GM21737 (cell line): ENCODE measurements at regions not wholly inside any gene's neighbourhood (a gene's known extent, or its start where the extent isn't known, plus 50 kb on each side); places are given as distances from the start of the nearest gene placed in this dataset.

Experiments
- ATAC-seq: cut with Tn5 transposase; IDR thresholded peaks from one replicate; pipeline ENCODE4 v1.9.1; 2021; ENCODE audit warnings: mild to moderate bottlenecking, moderate library complexity; ENCODE audit not compliant: unreplicated experiment

- ATAC-seq: no peak
Measured at GRCh38 chr12:125473501-125473900, 408.3 kb downstream of the AACS start.

- ATAC-seq: no peak
Measured at GRCh38 chr12:125487336-125487735, 422.1 kb downstream of the AACS start.

DNA sequence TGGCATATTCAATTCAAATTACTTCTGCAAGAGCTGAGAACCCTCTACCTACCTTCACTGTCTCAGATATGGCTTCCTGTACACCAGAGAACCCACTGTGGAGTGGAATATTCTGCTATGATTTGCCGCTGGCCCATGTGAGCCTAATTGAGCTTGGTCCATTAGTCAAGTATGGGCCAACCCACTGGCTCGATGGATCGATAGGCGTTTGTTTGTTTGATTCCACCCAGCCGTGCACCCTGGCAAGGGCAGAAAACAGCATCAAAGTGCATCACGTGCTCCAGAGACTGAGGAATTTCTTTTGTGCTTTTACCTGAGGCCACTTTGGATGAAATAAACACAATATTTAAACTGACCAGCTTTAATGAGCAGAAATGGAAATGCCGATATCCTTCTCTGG lies 426.3 kb downstream of the AACS start:
- ATAC-seq: no peak

DNA sequence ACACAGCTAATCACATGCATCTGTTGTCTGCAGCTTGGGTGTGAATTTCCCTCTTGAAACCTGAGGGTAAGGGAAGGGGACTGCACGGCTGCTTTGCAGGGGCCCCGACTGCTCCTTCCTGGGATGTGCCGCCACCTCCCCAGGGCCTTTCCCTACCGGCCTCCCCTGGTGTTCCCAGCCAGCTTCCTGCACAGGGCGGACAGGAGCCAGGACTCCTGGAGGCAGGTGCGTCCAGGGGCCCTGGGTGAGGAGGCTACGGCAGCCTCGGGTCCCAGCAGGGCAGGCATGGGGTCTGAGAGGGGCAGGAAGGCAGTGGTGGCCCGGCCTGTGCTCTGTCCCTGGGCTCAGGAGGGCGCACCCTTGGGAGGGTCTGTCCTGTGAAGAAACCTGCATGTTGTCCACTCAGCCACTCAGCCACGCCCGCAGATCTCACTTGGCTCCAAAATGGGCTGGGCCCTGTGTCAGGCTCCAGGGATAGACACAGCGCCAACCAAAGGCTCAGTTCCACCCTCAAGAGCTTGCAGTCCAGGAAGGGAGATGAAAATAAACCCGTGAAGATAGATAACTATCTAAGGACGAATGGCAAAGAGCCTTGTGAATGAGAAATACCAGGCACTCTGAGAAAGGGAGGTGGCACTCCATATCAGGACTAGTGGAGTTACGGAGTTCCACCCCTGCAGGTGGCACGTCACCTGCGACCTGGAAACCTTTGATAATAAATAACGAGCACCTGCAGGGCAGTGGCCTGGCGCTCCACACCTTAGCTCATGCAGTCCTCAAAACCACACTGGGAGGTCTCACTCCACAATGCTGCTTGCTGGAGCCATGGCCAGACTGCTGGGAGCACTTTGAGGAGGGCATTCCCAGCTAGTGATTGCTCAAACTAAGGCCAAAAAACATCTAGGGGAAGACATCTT lies 427.4 kb downstream of the AACS start:
- no peak for ATAC-seq

- ATAC-seq: no peak
Measured at GRCh38 chr12:125493704-125494308, 428.6 kb downstream of the AACS start.

- ATAC-seq: no peak
Measured at GRCh38 chr12:125503128-125503527, 437.9 kb downstream of the AACS start.

DNA sequence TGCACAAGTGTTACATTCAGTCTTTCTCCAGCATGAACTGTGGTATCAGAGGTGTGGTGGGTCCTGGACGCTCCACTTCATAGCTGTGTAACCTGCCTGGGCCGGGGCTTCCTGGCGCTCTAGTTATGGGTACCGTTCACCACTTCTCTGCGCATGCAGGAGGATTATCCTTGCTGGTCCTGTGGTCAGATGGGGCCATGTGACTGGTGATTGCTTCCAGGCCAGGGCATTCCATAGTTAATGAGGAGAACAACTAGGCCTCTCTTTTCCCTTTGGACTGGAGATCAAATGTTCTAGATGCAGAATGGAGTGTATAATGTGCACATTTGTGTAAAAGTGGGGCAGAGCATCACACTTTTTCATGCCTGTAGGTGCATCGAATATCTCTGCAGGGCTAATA lies 444.0 kb downstream of the AACS start:
- no peak for ATAC-seq

DNA sequence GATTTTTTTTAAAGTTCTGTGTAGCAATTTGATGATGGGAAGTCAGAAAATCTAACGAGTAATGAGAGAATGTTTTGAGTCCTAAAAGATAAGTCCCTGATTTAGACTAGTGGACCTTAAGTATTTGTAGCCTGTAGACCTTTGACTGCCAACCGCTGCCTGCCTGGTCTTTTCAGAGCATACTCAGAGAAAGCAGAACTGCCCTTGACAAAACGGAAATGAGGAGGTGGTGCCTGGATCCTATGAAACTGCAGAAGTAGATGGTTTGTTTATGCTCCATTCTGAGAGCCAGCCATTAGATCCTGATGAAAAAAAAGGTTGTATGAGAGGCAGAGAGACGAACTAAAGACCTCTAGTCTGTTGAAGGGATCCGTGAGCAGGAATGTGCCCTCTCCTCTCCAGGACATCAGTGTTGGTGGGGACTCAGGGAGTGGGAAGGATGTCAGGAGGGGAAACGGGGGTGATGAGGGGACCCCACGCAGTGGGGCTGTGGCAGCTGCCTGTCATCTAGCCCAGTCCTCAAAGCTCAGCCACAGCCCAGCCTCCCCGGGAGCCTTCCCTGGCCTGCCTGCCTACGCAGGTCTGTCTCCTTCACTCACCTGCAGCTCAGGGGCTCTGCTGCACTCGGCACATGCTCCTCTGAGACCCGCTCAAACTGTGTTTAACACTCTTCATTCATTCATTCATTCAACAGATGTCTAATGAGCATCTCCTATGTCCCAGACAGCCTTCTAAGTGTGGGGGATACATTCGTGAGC lies 447.5 kb downstream of the AACS start:
- ATAC-seq: no peak

- ATAC-seq: no peak
Measured at GRCh38 chr12:125515887-125516286, 450.7 kb downstream of the AACS start.

- no peak for ATAC-seq
Measured at GRCh38 chr12:125518074-125518473, 452.8 kb downstream of the AACS start.

DNA sequence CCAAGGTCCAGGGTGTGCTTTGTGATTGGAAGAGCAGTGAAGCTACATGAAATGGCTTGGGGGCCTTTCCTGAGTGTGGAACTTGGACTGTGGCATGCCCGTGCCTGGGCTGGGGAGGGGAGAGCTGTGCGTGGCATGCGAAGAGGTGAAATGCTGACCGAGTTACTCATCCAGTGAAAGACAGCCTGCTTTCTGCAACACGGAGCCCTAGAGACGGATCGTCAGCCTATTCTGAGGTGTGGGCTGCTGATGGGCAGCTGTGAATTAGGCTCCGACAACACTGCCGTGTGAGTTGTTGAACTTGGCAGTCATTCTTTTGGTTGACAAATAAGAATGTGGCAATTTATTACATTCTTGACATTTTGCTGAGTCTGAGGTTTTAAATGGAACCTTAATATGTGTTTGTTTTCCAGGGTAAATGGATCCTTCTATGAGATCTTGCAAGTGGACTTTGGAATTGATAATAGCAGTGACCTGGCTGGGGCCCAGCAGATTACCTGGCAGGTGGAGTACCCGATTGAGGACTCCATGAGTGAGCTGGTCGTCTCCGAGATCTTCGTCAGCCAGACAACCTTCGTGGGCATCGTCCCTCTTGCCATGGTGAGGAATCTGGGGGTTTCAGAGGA lies 453.9 kb downstream of the AACS start:
- no peak for ATAC-seq

- ATAC-seq: no peak
Measured at GRCh38 chr12:125525879-125526278, 460.6 kb downstream of the AACS start.

DNA sequence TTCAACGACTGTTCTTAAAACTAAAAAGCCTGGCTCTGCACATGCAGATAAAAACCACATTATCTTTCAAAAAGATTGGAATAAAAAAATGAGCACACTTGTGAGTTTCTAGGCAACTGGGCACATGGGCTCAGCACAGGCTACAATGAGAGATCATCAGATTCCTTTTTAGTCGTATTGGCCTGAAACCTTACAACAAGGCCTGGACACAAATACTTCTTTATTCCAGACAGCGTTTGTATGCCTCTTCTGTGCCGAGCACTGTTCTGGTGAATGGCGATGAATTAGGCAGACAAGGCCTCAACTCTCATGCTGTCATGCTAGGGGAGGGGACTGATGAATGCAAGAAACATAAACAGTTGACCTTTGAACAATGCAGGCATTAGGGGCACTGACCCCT lies 463.0 kb downstream of the AACS start:
- ATAC-seq: no peak

- no peak for ATAC-seq
Measured at GRCh38 chr12:125530201-125530600, 465.0 kb downstream of the AACS start.

DNA sequence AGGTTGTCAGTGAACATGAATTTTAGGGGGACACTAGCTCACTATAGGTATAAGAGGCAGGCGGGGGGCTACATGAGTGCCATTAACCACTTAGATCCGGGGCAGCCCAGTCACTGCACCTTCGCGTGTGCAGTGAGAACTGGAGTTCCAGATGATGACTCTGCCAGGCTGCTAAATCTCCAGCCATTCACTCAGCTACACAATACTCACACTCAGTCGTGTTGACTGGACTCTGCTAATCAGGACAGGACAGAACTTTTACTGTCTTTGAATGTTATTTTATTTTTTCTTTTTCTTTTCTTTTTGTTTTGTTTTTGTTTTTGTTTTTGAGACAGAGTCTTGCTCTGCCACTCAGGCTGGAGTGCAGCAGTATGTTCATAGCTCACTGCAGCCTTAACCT lies 465.6 kb downstream of the AACS start:
- ATAC-seq: no peak

DNA sequence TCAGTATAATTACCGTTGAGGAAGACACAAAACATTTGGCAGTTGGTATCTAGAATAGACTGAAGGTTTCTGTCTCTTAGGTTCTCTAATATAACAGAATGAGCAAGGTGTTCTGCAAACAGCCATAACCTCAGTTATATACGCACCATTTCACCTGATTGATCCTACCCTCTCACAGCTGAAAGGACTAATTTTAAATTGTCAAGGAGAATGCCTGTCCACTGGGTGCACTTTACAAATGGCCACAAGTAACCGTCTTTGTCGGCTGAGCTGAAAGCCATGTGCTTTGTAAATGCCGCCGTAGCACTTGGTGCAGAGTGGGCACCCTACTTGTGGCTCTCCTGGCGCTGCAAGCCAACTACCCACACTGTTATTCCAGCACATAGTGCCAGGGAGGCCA lies 466.3 kb downstream of the AACS start:
- ATAC-seq: no peak

DNA sequence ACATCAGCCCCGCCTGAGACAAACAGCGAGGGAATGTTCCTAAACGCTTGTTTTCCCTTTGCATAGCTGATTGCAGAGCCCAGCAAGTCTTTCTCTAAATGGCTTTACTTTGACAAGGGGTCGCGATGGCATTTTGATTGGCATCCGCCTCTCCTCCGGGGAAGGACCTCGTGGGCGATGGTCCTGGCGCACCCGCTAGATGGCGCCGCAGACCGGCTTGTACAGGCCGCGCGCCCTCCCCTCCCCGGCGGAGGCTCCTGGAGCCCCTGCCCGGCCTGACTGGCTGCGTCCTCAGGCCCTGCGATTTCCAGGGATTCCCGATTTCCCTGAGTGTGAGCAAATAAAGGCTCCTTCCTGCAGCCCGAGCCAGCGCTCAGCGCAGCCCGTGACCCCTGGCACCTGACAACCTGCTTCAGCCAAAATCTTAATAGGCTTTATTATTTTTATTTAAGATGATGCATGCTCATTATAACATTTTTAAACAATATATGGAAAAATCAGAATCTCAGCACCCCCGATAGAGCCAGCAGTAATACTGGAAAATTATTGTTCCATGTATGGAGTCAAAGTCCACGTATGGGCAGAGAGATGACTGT lies 468.3 kb downstream of the AACS start:
- peak; percentile 54 for ATAC-seq

DNA sequence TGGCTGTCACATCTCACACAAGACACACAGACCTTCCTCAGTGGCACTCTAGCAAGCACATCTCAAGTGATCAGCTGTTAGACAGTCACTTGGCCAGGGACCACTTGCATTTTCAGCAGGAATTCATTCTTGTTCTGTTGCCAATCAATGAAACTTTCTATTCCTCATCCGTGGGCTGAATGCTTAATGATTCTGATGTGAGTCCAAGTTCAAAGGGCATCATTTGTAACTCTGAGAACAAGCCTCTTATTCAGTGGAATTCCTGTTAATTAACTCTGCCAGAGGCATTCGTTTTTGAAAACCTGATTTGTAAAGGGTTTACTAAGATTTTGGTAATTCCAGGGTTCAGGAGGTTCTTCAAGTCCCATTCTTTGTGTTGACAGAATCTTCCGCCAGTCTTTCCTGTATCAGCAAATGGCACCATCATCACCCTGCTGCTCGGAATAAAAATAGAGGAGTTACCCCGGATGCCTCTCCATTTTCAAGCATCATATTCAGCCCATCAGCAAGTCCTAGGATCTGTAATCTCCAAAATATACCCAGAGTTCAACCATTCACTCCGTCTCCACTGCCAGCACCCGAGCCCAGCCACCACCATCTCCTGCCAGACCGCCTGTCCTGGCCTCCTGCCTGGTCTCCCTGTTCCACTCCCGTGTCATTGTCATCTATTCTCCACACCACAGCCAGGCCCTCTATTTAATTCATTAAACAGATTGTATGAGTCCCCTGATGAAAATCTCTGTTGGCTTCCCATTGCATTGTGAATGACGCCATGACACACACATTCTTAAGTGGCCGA lies 473.4 kb downstream of the AACS start:
- no peak for ATAC-seq

DNA sequence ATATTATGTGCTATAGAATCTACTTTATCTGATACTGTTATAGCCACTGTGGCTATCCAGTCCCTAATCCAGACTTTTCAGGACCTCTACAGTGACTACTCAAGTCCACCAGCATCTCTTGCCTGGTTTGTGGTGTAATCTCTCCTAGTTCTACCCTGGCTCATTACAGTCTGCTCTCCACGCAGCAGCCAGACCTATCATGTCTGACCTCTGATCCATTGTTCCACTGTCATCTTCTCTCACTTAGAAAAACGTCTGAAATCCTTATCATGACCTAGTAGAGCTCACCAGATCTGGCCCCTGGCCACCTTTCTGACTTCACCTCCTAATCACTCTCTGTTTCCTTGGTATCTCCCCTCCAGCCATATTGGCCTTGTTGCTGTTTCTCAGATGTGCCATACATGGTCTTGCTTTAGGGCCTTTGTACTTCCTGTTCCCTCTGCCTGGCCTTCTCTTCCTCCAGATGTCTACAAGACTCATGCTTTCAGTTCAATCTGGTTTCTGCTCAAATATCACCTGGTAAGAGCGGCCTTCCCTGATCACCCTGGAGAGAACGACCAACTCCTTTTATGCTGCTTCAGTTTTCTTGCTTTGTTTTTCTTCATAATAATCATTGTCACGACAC lies 475.5 kb downstream of the AACS start:
- no peak for ATAC-seq

- no peak for ATAC-seq
Measured at GRCh38 chr12:125544960-125545359, 479.7 kb downstream of the AACS start.
